Astrocyte (in vitro differentiated cells and primary cell): ENCODE measurements at regions not wholly inside any gene's neighbourhood (a gene's known extent, or its start where the extent isn't known, plus 50 kb on each side); places are given as distances from the start of the nearest gene placed in this dataset.

Experiments
- DNase-seq: peaks from one replicate; pipeline ENCODE4 v3.0.0-alpha.2; 2010; ENCODE audit warnings: low read depth
- FAIRE-seq: peaks from 2 replicates; lab custom pipeline; 2011; peaks lifted over from hg19 to GRCh38; lab: Jason Lieb, UNC
- H2AFZ ChIP-seq: 2 replicates; pipeline ENCODE4 v1.6.0; 2012; ENCODE audit warnings: low read depth, low read length, inconsistent platforms
- H3K27ac ChIP-seq: 2 replicates; pipeline ENCODE4 v1.5.1; 2011; ENCODE audit warnings: low read depth, low read length, inconsistent platforms
- H3K27me3 ChIP-seq: 2 replicates; pipeline ENCODE4 v1.6.0; 2011; ENCODE audit warnings: low read length, inconsistent platforms; ENCODE audit not compliant: insufficient read depth
- H3K36me3 ChIP-seq: 2 replicates; pipeline ENCODE4 v1.5.1; 2011; ENCODE audit warnings: low read length, inconsistent platforms; ENCODE audit not compliant: insufficient read depth
- H3K4me1 ChIP-seq: 2 replicates; pipeline ENCODE4 v1.5.1; 2011; ENCODE audit warnings: low read length, inconsistent platforms; ENCODE audit not compliant: insufficient read depth
- H3K4me2 ChIP-seq: 2 replicates; pipeline ENCODE4 v1.6.0; 2012; ENCODE audit warnings: low read length, inconsistent platforms
- H3K4me3 ChIP-seq: 2 replicates; pipeline ENCODE4 v1.5.1; 2011; ENCODE audit warnings: low read depth, mild to moderate bottlenecking, low read length, inconsistent platforms; ENCODE audit not compliant: insufficient read depth
- H3K79me2 ChIP-seq: 2 replicates; pipeline ENCODE4 v1.6.0; 2012; ENCODE audit warnings: mild to moderate bottlenecking, low read length, inconsistent platforms; ENCODE audit not compliant: insufficient read depth
- H3K9ac ChIP-seq: 2 replicates; pipeline ENCODE4 v1.6.0; 2012; ENCODE audit warnings: mild to moderate bottlenecking, low read length, inconsistent platforms
- H3K9me3 ChIP-seq: 2 replicates; pipeline ENCODE4 v1.5.1; 2012; ENCODE audit warnings: low read depth, mild to moderate bottlenecking, low read length, inconsistent platforms; ENCODE audit not compliant: insufficient read depth
- H4K20me1 ChIP-seq: 2 replicates; pipeline ENCODE4 v1.6.0; 2012; ENCODE audit warnings: low read length, inconsistent platforms; ENCODE audit not compliant: insufficient read depth
- H3K27ac Mint-ChIP-seq: one replicate; pipeline ENCODE4 v1.8.0; 2021; ENCODE audit warnings: mild to moderate bottlenecking, mixed read lengths; ENCODE audit not compliant: unreplicated experiment
- H3K27me3 Mint-ChIP-seq: one replicate; pipeline ENCODE4 v1.8.0; 2021; ENCODE audit warnings: low read depth, mixed read lengths; ENCODE audit not compliant: unreplicated experiment
- H3K36me3 Mint-ChIP-seq: one replicate; pipeline ENCODE4 v1.8.0; 2021; ENCODE audit warnings: low read depth, mixed read lengths; ENCODE audit not compliant: unreplicated experiment
- H3K4me1 Mint-ChIP-seq: one replicate; pipeline ENCODE4 v1.8.0; 2021; ENCODE audit warnings: low read depth, mixed read lengths; ENCODE audit not compliant: unreplicated experiment
- H3K4me3 Mint-ChIP-seq: one replicate; pipeline ENCODE4 v1.8.0; 2021; ENCODE audit warnings: mild to moderate bottlenecking, moderate library complexity, mixed read lengths; ENCODE audit not compliant: unreplicated experiment
- H3K9me3 Mint-ChIP-seq: one replicate; pipeline ENCODE4 v1.8.0; 2021; ENCODE audit warnings: mild to moderate bottlenecking, mixed read lengths; ENCODE audit not compliant: unreplicated experiment
- CTCF ChIP-seq: IDR thresholded peaks from 2 replicates; pipeline ENCODE4 v1.5.1; 2011; ENCODE audit warnings: low read depth, mild to moderate bottlenecking, inconsistent platforms, low read length, moderate library complexity; ENCODE audit not compliant: insufficient read depth
- EZH2 ChIP-seq: IDR thresholded peaks from 2 replicates; pipeline ENCODE4 v1.6.1; 2012; ENCODE audit warnings: mild to moderate bottlenecking, low read length, inconsistent platforms; ENCODE audit not compliant: insufficient read depth

- no peak overlapping the region for H3K9ac ChIP-seq
- no peaks in the 10 kb centered on the region for H3K36me3 ChIP-seq
- no peaks in the 10 kb centered on the region for H3K4me1 Mint-ChIP-seq
- no peak overlapping the region for H3K4me2 ChIP-seq
- H3K27me3 ChIP-seq, result no peaks in the 10 kb centered on the region
- no peak overlapping the region for H3K4me3 ChIP-seq
- H3K27ac ChIP-seq, result no peak overlapping the region
- no peaks in the 10 kb centered on the region for H3K36me3 Mint-ChIP-seq
- no peak for TF ChIP-seq CTCF
- no peak for TF ChIP-seq EZH2
- DNase-seq (no peak), FAIRE-seq (no peak)
- no peaks in the 10 kb centered on the region for H3K27me3 Mint-ChIP-seq
- H3K4me1 ChIP-seq, result no peaks in the 10 kb centered on the region
- no peaks in the 10 kb centered on the region for H3K9me3 ChIP-seq
- H4K20me1 ChIP-seq, result no peaks in the 10 kb centered on the region
- no peak overlapping the region for H3K27ac Mint-ChIP-seq
- H3K9me3 Mint-ChIP-seq, result no peaks in the 10 kb centered on the region
- no peak overlapping the region for H3K4me3 Mint-ChIP-seq
- H2AFZ ChIP-seq, result no peak overlapping the region
- no peaks in the 10 kb centered on the region for H3K79me2 ChIP-seq
Measured at GRCh38 chr2:206845877-206846276, 80.5 kb downstream of the FASTKD2 start.

GRCh38 chr2:206846331-206846730 is 80.9 kb downstream of the FASTKD2 start:
- Mint-ChIP-seq H3K9me3 (no peaks in the 10 kb centered on the region), H3K4me3 (no peak overlapping the region), H3K36me3 (no peaks in the 10 kb centered on the region), H3K4me1 (no peaks in the 10 kb centered on the region), H3K27ac (no peak overlapping the region), H3K27me3 (no peaks in the 10 kb centered on the region)
- H3K4me3 ChIP-seq, result no peak overlapping the region
- no peaks in the 10 kb centered on the region for H3K4me1 ChIP-seq
- no peaks in the 10 kb centered on the region for H3K79me2 ChIP-seq
- H3K27me3 ChIP-seq, result no peaks in the 10 kb centered on the region
- no peaks in the 10 kb centered on the region for H3K36me3 ChIP-seq
- H3K27ac ChIP-seq, result no peak overlapping the region
- FAIRE-seq (no peak), DNase-seq (no peak)
- no peaks in the 10 kb centered on the region for H4K20me1 ChIP-seq
- TF ChIP-seq EZH2 (no peak), CTCF (no peak)
- H3K9ac ChIP-seq, result no peak overlapping the region
- H3K4me2 ChIP-seq, result no peak overlapping the region
- H2AFZ ChIP-seq, result no peak overlapping the region
- H3K9me3 ChIP-seq, result no peaks in the 10 kb centered on the region

GRCh38 chr2:206846981-206847834 is 81.8 kb downstream of the FASTKD2 start:
- Mint-ChIP-seq H3K27me3 (no peaks in the 10 kb centered on the region), H3K4me3 (no peak overlapping the region), H3K27ac (no peak overlapping the region), H3K9me3 (no peaks in the 10 kb centered on the region), H3K4me1 (no peaks in the 10 kb centered on the region), H3K36me3 (no peaks in the 10 kb centered on the region)
- Histone ChIP-seq H3K4me3 (no peak overlapping the region), H2AFZ (no peak overlapping the region), H4K20me1 (no peaks in the 10 kb centered on the region), H3K9ac (no peak overlapping the region), H3K9me3 (no peaks in the 10 kb centered on the region), H3K27ac (no peak overlapping the region), H3K4me2 (no peak overlapping the region), H3K36me3 (no peaks in the 10 kb centered on the region), H3K79me2 (no peaks in the 10 kb centered on the region), H3K27me3 (no peaks in the 10 kb centered on the region), H3K4me1 (no peaks in the 10 kb centered on the region)
- no peak for TF ChIP-seq CTCF
- TF ChIP-seq EZH2, result no peak
- DNase-seq, result no peak
- no peak for FAIRE-seq
